ACC112 (cell line): ENCODE measurements at regions not wholly inside any gene's neighbourhood (a gene's known extent, or its start where the extent isn't known, plus 50 kb on each side); places are given as distances from the start of the nearest gene placed in this dataset.

ENCODE experiments used
- H2AFZ ChIP-seq: fragments of 200-600 bp; sonication (generic); one replicate; pipeline ENCODE4 v1.6.0; 2017; ENCODE audit warnings: antibody characterized with exemption, low read length; ENCODE audit not compliant: unreplicated experiment
- H3K27ac ChIP-seq: fragments of 200-600 bp; sonication (generic); 2 replicates; pipeline ENCODE4 v1.5.1; 2014; ENCODE audit warnings: low read depth, mild to moderate bottlenecking, antibody characterized with exemption, low read length, moderate library complexity
- H3K27me3 ChIP-seq: fragments of 200-600 bp; sonication (generic); 2 replicates; pipeline ENCODE4 v1.6.1; 2014; ENCODE audit warnings: mild to moderate bottlenecking, antibody characterized with exemption, low read length, moderate library complexity, mixed read lengths; ENCODE audit not compliant: insufficient read depth
- H3K36me3 ChIP-seq: fragments of 200-600 bp; sonication (generic); 2 replicates; pipeline ENCODE4 v1.6.1; 2016; ENCODE audit warnings: mild to moderate bottlenecking, antibody characterized with exemption, low read length, moderate library complexity, mixed read lengths; ENCODE audit not compliant: insufficient read depth
- H3K4me1 ChIP-seq: fragments of 200-600 bp; sonication (generic); one replicate; pipeline ENCODE4 v1.6.1; 2016; ENCODE audit warnings: low read length, mixed read lengths; ENCODE audit not compliant: insufficient read depth, unreplicated experiment, control insufficient read depth
- H3K4me3 ChIP-seq: fragments of 200-600 bp; sonication (generic); 2 replicates; pipeline ENCODE4 v1.5.1; 2014; ENCODE audit warnings: mild to moderate bottlenecking, low read depth, low read length
- H3K79me2 ChIP-seq: fragments of 200-600 bp; sonication (generic); one replicate; pipeline ENCODE4 v1.6.0; 2016; ENCODE audit warnings: low read length; ENCODE audit not compliant: control insufficient read depth, unreplicated experiment, insufficient read depth

GRCh38 chr11:130816546-130817329, 99.5 kb downstream of the SNX19 start:
- peaks cover 7% of the 10 kb centered on the region for H3K27me3 ChIP-seq
- no peak overlapping the region for H3K4me3 ChIP-seq
- no peak overlapping the region for H2AFZ ChIP-seq
- H3K27ac ChIP-seq: no peak overlapping the region
- no peaks in the 10 kb centered on the region for H3K4me1 ChIP-seq
- no peaks in the 10 kb centered on the region for H3K36me3 ChIP-seq
- H3K79me2 ChIP-seq: no peaks in the 10 kb centered on the region

- no peaks in the 10 kb centered on the region for H3K4me1 ChIP-seq
- H3K36me3 ChIP-seq: no peaks in the 10 kb centered on the region
- H3K4me3 ChIP-seq: no peak overlapping the region
- H2AFZ ChIP-seq: no peak overlapping the region
- H3K27ac ChIP-seq: no peak overlapping the region
- H3K27me3 ChIP-seq: peaks cover 7% of the 10 kb centered on the region
- no peaks in the 10 kb centered on the region for H3K79me2 ChIP-seq
Observed at GRCh38 chr11:130817330-130817944, 98.8 kb downstream of the SNX19 start.

- Histone ChIP-seq H3K27ac (no peak overlapping the region), H2AFZ (no peak overlapping the region), H3K79me2 (no peaks in the 10 kb centered on the region), H3K4me3 (no peak overlapping the region), H3K27me3 (peaks cover 7% of the 10 kb centered on the region; the same call in 1 of the 2 replicates), H3K4me1 (no peaks in the 10 kb centered on the region), H3K36me3 (no peaks in the 10 kb centered on the region)
Observed at GRCh38 chr11:130819625-130820024, 96.7 kb downstream of the SNX19 start.
